ENCODE measurements at regions not wholly inside any gene's neighbourhood (a gene's known extent, or its start where the extent isn't known, plus 50 kb on each side); places are given as distances from the start of the nearest gene placed in this dataset.

GRCh38 chr10:10921826-10922461 lies 95.7 kb upstream of the CELF2 start:
- H3K27ac ChIP-seq (ENCODE audit: low read depth in 1 of 3, low read length in 2 of 3): no peak overlapping the region
- H3K4me1 ChIP-seq (ENCODE audit: control insufficient read depth in 3 of 3, insufficient read depth in 2 of 3, low read depth in 1 of 3, low read length in 2 of 3): no peaks in the 10 kb centered on the region
- no peaks in the 10 kb centered on the region for H3K9me3 ChIP-seq (ENCODE audit: control insufficient read depth in 2 of 2, insufficient read depth in 1 of 2, low read depth in 1 of 2, low read length in 1 of 2)
- DNase-seq (no peak), FAIRE-seq (no peak)
- H3K36me3 ChIP-seq (ENCODE audit: control insufficient read depth in 3 of 3, insufficient read depth in 2 of 3, low read depth in 1 of 3, low read length in 3 of 3): no peaks in the 10 kb centered on the region
- WGBS, 3 donors: 75 to 90% (median 85%) methylated on average over 12 of the region's 12 CpGs
- no peaks in the 10 kb centered on the region for H3K27me3 ChIP-seq (ENCODE audit: control insufficient read depth in 3 of 3, insufficient read depth in 3 of 3, low read length in 3 of 3)
- no peak overlapping the region for H3K4me3 ChIP-seq (ENCODE audit: low read depth in 1 of 3, low read length in 3 of 3)

GRCh38 chr10:10923029-10923651 lies 94.5 kb upstream of the CELF2 start:
- DNase-seq (no peak), FAIRE-seq (no peak)
- H3K36me3 ChIP-seq (ENCODE audit: control insufficient read depth in 3 of 3, insufficient read depth in 2 of 3, low read depth in 1 of 3, low read length in 3 of 3): no peaks in the 10 kb centered on the region
- WGBS, 3 donors: 78 to 85% (median 80%) methylated on average over 17 of the region's 17 CpGs
- no peak overlapping the region for H3K27ac ChIP-seq (ENCODE audit: low read depth in 1 of 3, low read length in 2 of 3)
- no peak overlapping the region for H3K4me3 ChIP-seq (ENCODE audit: low read depth in 1 of 3, low read length in 3 of 3)
- H3K27me3 ChIP-seq (ENCODE audit: control insufficient read depth in 3 of 3, insufficient read depth in 3 of 3, low read length in 3 of 3): no peaks in the 10 kb centered on the region
- H3K4me1 ChIP-seq (ENCODE audit: control insufficient read depth in 3 of 3, insufficient read depth in 2 of 3, low read depth in 1 of 3, low read length in 2 of 3): no peaks in the 10 kb centered on the region
- no peaks in the 10 kb centered on the region for H3K9me3 ChIP-seq (ENCODE audit: control insufficient read depth in 2 of 2, insufficient read depth in 1 of 2, low read depth in 1 of 2, low read length in 1 of 2)

- DNase-seq (no peak), FAIRE-seq (no peak)
- 92 to 97% (median 95%) methylated on average over 4 of the region's 4 CpGs for WGBS, 3 donors
- Histone ChIP-seq H3K4me3 (ENCODE audit: low read depth in 1 of 3, low read length in 3 of 3) (no peak overlapping the region), H3K4me1 (ENCODE audit: control insufficient read depth in 3 of 3, insufficient read depth in 2 of 3, low read depth in 1 of 3, low read length in 2 of 3) (no peaks in the 10 kb centered on the region), H3K9me3 (ENCODE audit: control insufficient read depth in 2 of 2, insufficient read depth in 1 of 2, low read depth in 1 of 2, low read length in 1 of 2) (no peaks in the 10 kb centered on the region), H3K36me3 (ENCODE audit: control insufficient read depth in 3 of 3, insufficient read depth in 2 of 3, low read depth in 1 of 3, low read length in 3 of 3) (no peaks in the 10 kb centered on the region), H3K27me3 (ENCODE audit: control insufficient read depth in 3 of 3, insufficient read depth in 3 of 3, low read length in 3 of 3) (no peaks in the 10 kb centered on the region), H3K27ac (ENCODE audit: low read depth in 1 of 3, low read length in 2 of 3) (no peak overlapping the region)
Measured at GRCh38 chr10:10925667-10926066, 92.0 kb upstream of the CELF2 start.

- no peak for FAIRE-seq
Measured at GRCh38 chr10:10927608-10928007, 90.1 kb upstream of the CELF2 start.

GRCh38 chr10:10930979-10931743 lies 86.5 kb upstream of the CELF2 start:
- Histone ChIP-seq H3K4me3 (ENCODE audit: low read depth in 1 of 3, low read length in 3 of 3) (no peak overlapping the region), H3K4me1 (ENCODE audit: control insufficient read depth in 3 of 3, insufficient read depth in 2 of 3, low read depth in 1 of 3, low read length in 2 of 3) (no peaks in the 10 kb centered on the region), H3K36me3 (ENCODE audit: control insufficient read depth in 3 of 3, insufficient read depth in 2 of 3, low read depth in 1 of 3, low read length in 3 of 3) (no peaks in the 10 kb centered on the region), H3K9me3 (ENCODE audit: control insufficient read depth in 2 of 2, insufficient read depth in 1 of 2, low read depth in 1 of 2, low read length in 1 of 2) (no peaks in the 10 kb centered on the region), H3K27ac (ENCODE audit: low read depth in 1 of 3, low read length in 2 of 3) (no peak overlapping the region), H3K27me3 (ENCODE audit: control insufficient read depth in 3 of 3, insufficient read depth in 3 of 3, low read length in 3 of 3) (no peaks in the 10 kb centered on the region)
- FAIRE-seq (no peak), DNase-seq (no peak)
- 85 to 87% (median 86%) methylated on average over 8 of the region's 8 CpGs for WGBS, 3 donors

More at GRCh38 chr10:10927608-10928007, 90.1 kb upstream of the CELF2 start:
- 88 to 93% (median 90%) methylated on average over 1 of the region's 1 CpG for WGBS, 3 donors
- H3K4me1 ChIP-seq (ENCODE audit: control insufficient read depth in 3 of 3, insufficient read depth in 2 of 3, low read depth in 1 of 3, low read length in 2 of 3): no peaks in the 10 kb centered on the region
- no peak overlapping the region for H3K4me3 ChIP-seq (ENCODE audit: low read depth in 1 of 3, low read length in 3 of 3)
- H3K9me3 ChIP-seq (ENCODE audit: control insufficient read depth in 2 of 2, insufficient read depth in 1 of 2, low read depth in 1 of 2, low read length in 1 of 2): no peaks in the 10 kb centered on the region
- H3K27me3 ChIP-seq (ENCODE audit: control insufficient read depth in 3 of 3, insufficient read depth in 3 of 3, low read length in 3 of 3): no peaks in the 10 kb centered on the region
- no peaks in the 10 kb centered on the region for H3K36me3 ChIP-seq (ENCODE audit: control insufficient read depth in 3 of 3, insufficient read depth in 2 of 3, low read depth in 1 of 3, low read length in 3 of 3)
- no peak for DNase-seq
- H3K27ac ChIP-seq (ENCODE audit: low read depth in 1 of 3, low read length in 2 of 3): no peak overlapping the region

- H3K4me1 ChIP-seq (ENCODE audit: control insufficient read depth in 3 of 3, insufficient read depth in 2 of 3, low read depth in 1 of 3, low read length in 2 of 3): no peaks in the 10 kb centered on the region
- H3K9me3 ChIP-seq (ENCODE audit: control insufficient read depth in 2 of 2, insufficient read depth in 1 of 2, low read depth in 1 of 2, low read length in 1 of 2): no peaks in the 10 kb centered on the region
- DNase-seq (no peak), FAIRE-seq (no peak)
- H3K27ac ChIP-seq (ENCODE audit: low read depth in 1 of 3, low read length in 2 of 3): no peak overlapping the region
- H3K36me3 ChIP-seq (ENCODE audit: control insufficient read depth in 3 of 3, insufficient read depth in 2 of 3, low read depth in 1 of 3, low read length in 3 of 3): no peaks in the 10 kb centered on the region
- no peak overlapping the region for H3K4me3 ChIP-seq (ENCODE audit: low read depth in 1 of 3, low read length in 3 of 3)
- 92 to 94% (median 92%) methylated on average over 4 of the region's 4 CpGs for WGBS, 3 donors
- no peaks in the 10 kb centered on the region for H3K27me3 ChIP-seq (ENCODE audit: control insufficient read depth in 3 of 3, insufficient read depth in 3 of 3, low read length in 3 of 3)
Measured at GRCh38 chr10:10935032-10935431, 82.6 kb upstream of the CELF2 start.

GRCh38 chr10:10938676-10939075 lies 79.0 kb upstream of the CELF2 start:
- H3K27me3 ChIP-seq (ENCODE audit: control insufficient read depth in 3 of 3, insufficient read depth in 3 of 3, low read length in 3 of 3): no peaks in the 10 kb centered on the region
- H3K27ac ChIP-seq (ENCODE audit: low read depth in 1 of 3, low read length in 2 of 3): no peak overlapping the region
- H3K9me3 ChIP-seq (ENCODE audit: control insufficient read depth in 2 of 2, insufficient read depth in 1 of 2, low read depth in 1 of 2, low read length in 1 of 2): peaks cover 0 to 3% of the 10 kb centered on the region in 2 donors
- 73 to 87% (median 75%) methylated on average over 6 to 7 of the region's 7 CpGs for WGBS, 3 donors
- H3K4me3 ChIP-seq (ENCODE audit: low read depth in 1 of 3, low read length in 3 of 3): no peak overlapping the region
- no peaks in the 10 kb centered on the region for H3K36me3 ChIP-seq (ENCODE audit: control insufficient read depth in 3 of 3, insufficient read depth in 2 of 3, low read depth in 1 of 3, low read length in 3 of 3)
- no peak for DNase-seq
- H3K4me1 ChIP-seq (ENCODE audit: control insufficient read depth in 3 of 3, insufficient read depth in 2 of 3, low read depth in 1 of 3, low read length in 2 of 3): no peaks in the 10 kb centered on the region
- no peak for FAIRE-seq

- no peaks in the 10 kb centered on the region for H3K36me3 ChIP-seq (ENCODE audit: control insufficient read depth in 3 of 3, insufficient read depth in 2 of 3, low read depth in 1 of 3, low read length in 3 of 3)
- H3K4me3 ChIP-seq (ENCODE audit: low read depth in 1 of 3, low read length in 3 of 3): no peak overlapping the region
- no peaks in the 10 kb centered on the region for H3K27me3 ChIP-seq (ENCODE audit: control insufficient read depth in 3 of 3, insufficient read depth in 3 of 3, low read length in 3 of 3)
- DNase-seq (no peak), FAIRE-seq (no peak)
- no peaks in the 10 kb centered on the region for H3K4me1 ChIP-seq (ENCODE audit: control insufficient read depth in 3 of 3, insufficient read depth in 2 of 3, low read depth in 1 of 3, low read length in 2 of 3)
- H3K9me3 ChIP-seq (ENCODE audit: control insufficient read depth in 2 of 2, insufficient read depth in 1 of 2, low read depth in 1 of 2, low read length in 1 of 2): peaks cover 0 to 16% of the 10 kb centered on the region in 2 donors
- WGBS, 3 donors: 69 to 75% (median 69%) methylated on average over 6 of the region's 6 CpGs
- H3K27ac ChIP-seq (ENCODE audit: low read depth in 1 of 3, low read length in 2 of 3): no peak overlapping the region
Measured at GRCh38 chr10:10941127-10941730, 76.4 kb upstream of the CELF2 start.

Measured in small intestine (tissue), 7 donors.